Mesothelial cell of epicardium (in vitro differentiated cells): ENCODE measurements at regions not wholly inside any gene's neighbourhood (a gene's known extent, or its start where the extent isn't known, plus 50 kb on each side); places are given as distances from the start of the nearest gene placed in this dataset.

Experiments used
- DNase-seq, 2 experiments: peaks; one replicate each; pipeline ENCODE4 v3.0.0; 2021; ENCODE audit warnings: low spot score in 2 of 2; ENCODE audit not compliant: unreplicated experiment in 2 of 2
- H3K27ac Mint-ChIP-seq: 2 replicates; pipeline ENCODE4 v1.8.0; 2021; ENCODE audit warnings: mixed read lengths
- H3K27me3 Mint-ChIP-seq: 2 replicates; pipeline ENCODE4 v1.8.0; 2021; ENCODE audit warnings: low read depth, mixed read lengths
- H3K36me3 Mint-ChIP-seq: 2 replicates; pipeline ENCODE4 v1.8.0; 2021; ENCODE audit warnings: mixed read lengths
- H3K4me1 Mint-ChIP-seq: 2 replicates; pipeline ENCODE4 v1.8.0; 2021; ENCODE audit warnings: mixed read lengths
- H3K4me3 Mint-ChIP-seq: 2 replicates; pipeline ENCODE4 v1.8.0; 2021; ENCODE audit warnings: mild to moderate bottlenecking, moderate library complexity, mixed read lengths
- H3K9me3 Mint-ChIP-seq: 2 replicates; pipeline ENCODE4 v1.8.0; 2021; ENCODE audit warnings: mixed read lengths
- TF ChIP-seq, protein P1 (sequence below): fragments of 200-600 bp; sonication (generic); IDR thresholded peaks from one replicate; pipeline ENCODE4 v1.5.0; 2021; ENCODE audit warnings: antibody characterized with exemption; ENCODE audit not compliant: unreplicated experiment

DNA sequence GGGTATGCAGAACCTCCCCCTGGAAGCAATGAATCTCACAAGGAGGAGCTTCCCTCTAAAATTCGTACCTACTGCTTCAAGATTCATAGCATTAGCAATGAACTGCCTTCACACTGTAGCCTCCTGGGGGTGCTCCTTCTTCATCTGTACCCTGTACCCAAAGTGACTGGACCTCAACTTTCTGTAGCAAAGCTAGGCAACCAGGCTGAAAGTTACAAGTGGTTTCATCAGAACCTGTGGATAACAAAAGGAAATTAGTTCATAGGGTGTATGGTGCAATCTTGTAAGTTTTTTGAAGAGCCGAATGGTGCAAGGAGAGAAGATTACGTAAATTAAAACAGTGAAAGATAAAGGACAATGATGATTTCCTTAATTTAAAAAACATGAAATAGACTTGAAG lies 1541.7 kb upstream of the FLRT2 start:
- DNase-seq: no peak
- Mint-ChIP-seq H3K4me1 (no peaks in the 10 kb centered on the region), H3K36me3 (peaks cover 7% of the 10 kb centered on the region), H3K9me3 (peaks cover 29% of the 10 kb centered on the region), H3K4me3 (no peak overlapping the region), H3K27me3 (no peaks in the 10 kb centered on the region), H3K27ac (no peak overlapping the region)
- TF ChIP-seq, protein P1, sequence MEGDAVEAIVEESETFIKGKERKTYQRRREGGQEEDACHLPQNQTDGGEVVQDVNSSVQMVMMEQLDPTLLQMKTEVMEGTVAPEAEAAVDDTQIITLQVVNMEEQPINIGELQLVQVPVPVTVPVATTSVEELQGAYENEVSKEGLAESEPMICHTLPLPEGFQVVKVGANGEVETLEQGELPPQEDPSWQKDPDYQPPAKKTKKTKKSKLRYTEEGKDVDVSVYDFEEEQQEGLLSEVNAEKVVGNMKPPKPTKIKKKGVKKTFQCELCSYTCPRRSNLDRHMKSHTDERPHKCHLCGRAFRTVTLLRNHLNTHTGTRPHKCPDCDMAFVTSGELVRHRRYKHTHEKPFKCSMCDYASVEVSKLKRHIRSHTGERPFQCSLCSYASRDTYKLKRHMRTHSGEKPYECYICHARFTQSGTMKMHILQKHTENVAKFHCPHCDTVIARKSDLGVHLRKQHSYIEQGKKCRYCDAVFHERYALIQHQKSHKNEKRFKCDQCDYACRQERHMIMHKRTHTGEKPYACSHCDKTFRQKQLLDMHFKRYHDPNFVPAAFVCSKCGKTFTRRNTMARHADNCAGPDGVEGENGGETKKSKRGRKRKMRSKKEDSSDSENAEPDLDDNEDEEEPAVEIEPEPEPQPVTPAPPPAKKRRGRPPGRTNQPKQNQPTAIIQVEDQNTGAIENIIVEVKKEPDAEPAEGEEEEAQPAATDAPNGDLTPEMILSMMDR: no peak

DNA sequence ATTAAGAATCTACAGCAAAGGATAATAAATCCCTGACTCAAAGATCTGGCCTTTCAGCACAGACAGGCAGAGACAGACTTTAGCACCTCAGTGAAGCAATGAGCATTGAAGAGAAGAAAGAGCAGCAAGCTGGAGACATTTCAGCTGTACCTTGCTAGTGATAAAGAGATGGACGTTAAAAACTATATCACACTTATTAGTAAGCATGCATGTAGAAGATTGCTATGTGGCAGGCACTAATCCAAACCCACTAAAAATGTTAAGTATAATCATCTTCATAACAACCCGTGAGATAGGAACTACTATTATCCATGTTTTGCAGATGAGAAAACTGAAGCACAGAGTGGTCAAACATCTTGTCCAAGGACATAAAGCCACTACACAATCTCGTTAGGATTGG lies 1538.3 kb upstream of the FLRT2 start:
- no peak overlapping the region for H3K27ac Mint-ChIP-seq
- no peaks in the 10 kb centered on the region for H3K4me1 Mint-ChIP-seq
- TF ChIP-seq, protein P1: no peak
- H3K36me3 Mint-ChIP-seq: peaks cover 8% of the 10 kb centered on the region
- H3K9me3 Mint-ChIP-seq: peaks cover 24% of the 10 kb centered on the region
- H3K4me3 Mint-ChIP-seq: no peak overlapping the region
- H3K27me3 Mint-ChIP-seq: no peaks in the 10 kb centered on the region
- DNase-seq: no peak

DNA sequence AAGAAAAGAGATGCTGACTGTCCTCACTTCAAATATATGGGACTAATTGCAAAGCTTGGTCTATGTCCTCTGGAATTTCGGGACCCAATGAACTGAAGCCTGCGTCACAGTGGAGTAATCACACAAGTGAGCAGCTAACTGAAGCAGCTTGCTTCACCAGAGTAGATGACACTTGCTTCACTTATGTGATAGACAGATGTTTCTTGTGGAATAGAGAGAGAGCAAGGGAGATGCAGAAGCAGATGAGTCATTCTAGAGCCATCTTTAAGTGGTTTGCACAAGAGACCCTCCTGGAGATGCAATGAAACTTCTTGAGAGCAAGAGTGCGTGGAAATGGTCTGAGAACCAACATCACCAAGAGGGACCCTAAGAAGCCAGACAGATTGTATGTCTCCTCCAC lies 1537.1 kb upstream of the FLRT2 start:
- Mint-ChIP-seq H3K4me1 (peaks cover 11% of the 10 kb centered on the region), H3K4me3 (no peak overlapping the region), H3K27ac (no peak overlapping the region), H3K36me3 (peaks cover 2% of the 10 kb centered on the region), H3K27me3 (no peaks in the 10 kb centered on the region), H3K9me3 (peaks cover 16% of the 10 kb centered on the region)
- no peak for DNase-seq
- TF ChIP-seq, protein P1: no peak

DNA sequence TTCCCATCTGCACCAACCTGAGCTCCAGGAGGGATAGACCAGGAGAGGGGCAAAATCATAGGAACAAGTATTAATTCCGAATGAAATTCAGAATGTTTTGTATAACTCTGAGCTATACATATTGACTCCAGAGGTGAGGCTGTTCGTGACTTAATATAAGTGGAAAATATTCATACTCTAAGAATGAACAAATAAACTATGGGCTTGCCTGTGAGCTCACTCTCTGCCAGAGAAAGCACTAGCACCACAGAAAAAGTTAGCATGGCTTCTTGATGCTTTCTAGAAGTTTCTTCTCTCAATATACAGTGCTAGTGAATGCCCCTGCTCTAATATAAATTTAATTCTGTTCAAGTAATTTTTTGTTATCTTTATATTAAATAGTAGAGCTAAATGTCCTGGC lies 1536.4 kb upstream of the FLRT2 start:
- Mint-ChIP-seq H3K36me3 (peaks cover 2% of the 10 kb centered on the region), H3K27me3 (no peaks in the 10 kb centered on the region), H3K4me3 (no peak overlapping the region), H3K27ac (no peak overlapping the region), H3K4me1 (peaks cover 12% of the 10 kb centered on the region), H3K9me3 (peaks cover 16% of the 10 kb centered on the region)
- TF ChIP-seq, protein P1: no peak
- DNase-seq: no peak

DNA sequence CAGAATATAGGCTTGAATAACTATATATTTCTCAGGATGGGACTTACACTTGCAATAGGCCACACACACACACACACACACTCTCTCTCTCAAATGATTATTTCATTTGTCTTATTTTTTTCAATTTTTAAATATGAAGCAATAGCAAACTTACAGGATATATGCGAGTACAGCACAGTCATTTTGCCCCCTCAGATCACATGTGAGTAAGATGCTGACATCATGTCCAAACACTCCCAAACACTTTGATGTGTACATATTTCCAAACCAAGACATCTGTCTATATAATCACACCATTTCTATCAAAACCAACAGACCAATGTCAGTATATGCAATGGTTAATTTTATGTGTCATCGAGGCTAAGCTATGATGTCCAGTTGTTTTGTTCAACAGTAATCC lies 1535.9 kb upstream of the FLRT2 start:
- Mint-ChIP-seq H3K4me1 (peaks cover 12% of the 10 kb centered on the region), H3K27ac (no peak overlapping the region), H3K27me3 (no peaks in the 10 kb centered on the region), H3K4me3 (no peak overlapping the region), H3K36me3 (peaks cover 2% of the 10 kb centered on the region), H3K9me3 (peaks cover 16% of the 10 kb centered on the region)
- DNase-seq: no peak
- TF ChIP-seq, protein P1: no peak

DNA sequence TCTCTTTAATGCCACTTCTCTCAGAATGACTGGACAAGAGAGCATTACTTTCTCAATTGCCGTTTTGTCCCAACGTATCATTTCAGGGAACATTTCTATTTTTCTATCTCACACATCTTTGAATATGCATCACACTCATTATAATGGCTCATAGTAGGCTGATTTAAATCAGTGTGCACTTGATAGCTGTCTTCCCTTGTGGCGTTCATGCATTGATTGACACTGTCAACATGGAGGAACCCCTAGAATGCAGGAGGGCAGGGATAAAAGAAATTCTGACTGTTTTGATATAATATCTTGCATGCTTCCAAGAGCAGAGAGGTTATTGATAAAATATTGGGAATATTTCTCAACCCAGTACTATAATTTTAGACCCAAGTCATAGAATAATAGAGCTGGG lies 1528.9 kb upstream of the FLRT2 start:
- peaks cover 5% of the 10 kb centered on the region for H3K36me3 Mint-ChIP-seq
- TF ChIP-seq, protein P1: no peak
- no peak overlapping the region for H3K4me3 Mint-ChIP-seq
- H3K4me1 Mint-ChIP-seq: peaks cover 26% of the 10 kb centered on the region
- H3K27ac Mint-ChIP-seq: no peak overlapping the region
- H3K9me3 Mint-ChIP-seq: peaks cover 15% of the 10 kb centered on the region
- no peak for DNase-seq
- no peaks in the 10 kb centered on the region for H3K27me3 Mint-ChIP-seq
